ENCODE measurements at regions not wholly inside any gene's neighbourhood (a gene's known extent, or its start where the extent isn't known, plus 50 kb on each side); places are given as distances from the start of the nearest gene placed in this dataset.

- DNase-seq: no peak
Observed at GRCh38 chr18:45119876-45120275, 439.2 kb downstream of the SETBP1 start.

GRCh38 chr18:45121146-45121545, 440.5 kb downstream of the SETBP1 start:
- DNase-seq: no peak

- no peak for DNase-seq
Observed at GRCh38 chr18:45122506-45122905, 441.8 kb downstream of the SETBP1 start.

GRCh38 chr18:45127405-45127804, 446.7 kb downstream of the SETBP1 start:
- no peak for DNase-seq

- DNase-seq: no peak
Observed at GRCh38 chr18:45133276-45133675, 452.6 kb downstream of the SETBP1 start.

GRCh38 chr18:45136381-45137086, 455.8 kb downstream of the SETBP1 start:
- DNase-seq: no peak

- DNase-seq: no peak
Observed at GRCh38 chr18:45137087-45137419, 456.4 kb downstream of the SETBP1 start.

- no peak for DNase-seq
Observed at GRCh38 chr18:45139478-45139877, 458.8 kb downstream of the SETBP1 start.

- no peak for DNase-seq
Observed at GRCh38 chr18:45142868-45143267, 462.2 kb downstream of the SETBP1 start.

- DNase-seq: no peak
Observed at GRCh38 chr18:45149712-45150111, 465.6 kb upstream of the SLC14A2 start.

- no peak for DNase-seq
Observed at GRCh38 chr18:45151645-45152044, 463.6 kb upstream of the SLC14A2 start.

- DNase-seq: no peak
Observed at GRCh38 chr18:45155526-45155925, 459.8 kb upstream of the SLC14A2 start.

GRCh38 chr18:45156946-45157345, 458.3 kb upstream of the SLC14A2 start:
- DNase-seq: no peak

- no peak for DNase-seq
Observed at GRCh38 chr18:45157576-45157975, 457.7 kb upstream of the SLC14A2 start.

- no peak for DNase-seq
Observed at GRCh38 chr18:45161850-45162249, 453.4 kb upstream of the SLC14A2 start.

- DNase-seq: no peak
Observed at GRCh38 chr18:45163871-45164270, 451.4 kb upstream of the SLC14A2 start.

- DNase-seq: no peak
Observed at GRCh38 chr18:45164551-45164950, 450.7 kb upstream of the SLC14A2 start.

- DNase-seq: no peak
Observed at GRCh38 chr18:45165176-45165713, 450.0 kb upstream of the SLC14A2 start.

GRCh38 chr18:45165871-45166270, 449.4 kb upstream of the SLC14A2 start:
- no peak for DNase-seq

GRCh38 chr18:45166341-45166835, 448.9 kb upstream of the SLC14A2 start:
- no peak for DNase-seq

GRCh38 chr18:45166836-45167551, 448.3 kb upstream of the SLC14A2 start:
- DNase-seq: no peak

GRCh38 chr18:45167631-45168280, 447.5 kb upstream of the SLC14A2 start:
- DNase-seq: no peak

GRCh38 chr18:45168866-45169600, 446.2 kb upstream of the SLC14A2 start:
- DNase-seq: no peak

All from NCI-H1436 (cell line).